ENCODE measurements at regions not wholly inside any gene's neighbourhood (a gene's known extent, or its start where the extent isn't known, plus 50 kb on each side); places are given as distances from the start of the nearest gene placed in this dataset.

GRCh38 chr4:104166749-104167148 lies 327.9 kb downstream of the CXXC4 start:
- TF ChIP-seq Cebpa-rat (IDR thresholded peaks at IDR 0.05) = no peak
- H3K4me3 ChIP-seq = no peak overlapping the region
- no peaks in the 10 kb centered on the region for H4K20me1 ChIP-seq
- H3K4me1 ChIP-seq = no peaks in the 10 kb centered on the region
- H3K9me3 ChIP-seq = no peaks in the 10 kb centered on the region
- H3K27ac ChIP-seq = no peak overlapping the region
- no peak overlapping the region for H3K4me2 ChIP-seq
- no peaks in the 10 kb centered on the region for H3K27me3 ChIP-seq
- no peak overlapping the region for H3K9ac ChIP-seq
- no peaks in the 10 kb centered on the region for H3K36me3 ChIP-seq

GRCh38 chr4:104163820-104164219 lies 330.9 kb downstream of the CXXC4 start:
- TF ChIP-seq Cebpa-rat (IDR thresholded peaks at IDR 0.05) = no peak
- Histone ChIP-seq H3K36me3 (no peaks in the 10 kb centered on the region), H3K4me2 (no peak overlapping the region), H3K27me3 (no peaks in the 10 kb centered on the region), H3K4me1 (no peaks in the 10 kb centered on the region), H4K20me1 (no peaks in the 10 kb centered on the region), H3K4me3 (no peak overlapping the region), H3K9ac (no peak overlapping the region), H3K27ac (no peak overlapping the region), H3K9me3 (no peaks in the 10 kb centered on the region)

GRCh38 chr4:104146048-104146447 lies 348.6 kb downstream of the CXXC4 start:
- no peak overlapping the region for H3K4me3 ChIP-seq
- no peaks in the 10 kb centered on the region for H3K36me3 ChIP-seq
- H3K27ac ChIP-seq = no peak overlapping the region
- H3K4me1 ChIP-seq = no peaks in the 10 kb centered on the region
- no peak overlapping the region for H3K9ac ChIP-seq
- H4K20me1 ChIP-seq = no peaks in the 10 kb centered on the region
- no peak for TF ChIP-seq Cebpa-rat (IDR thresholded peaks at IDR 0.05)
- H3K4me2 ChIP-seq = no peak overlapping the region
- H3K27me3 ChIP-seq = no peaks in the 10 kb centered on the region
- no peaks in the 10 kb centered on the region for H3K9me3 ChIP-seq

GRCh38 chr4:104138116-104138515 lies 356.6 kb downstream of the CXXC4 start:
- H3K27ac ChIP-seq = no peak overlapping the region
- no peaks in the 10 kb centered on the region for H4K20me1 ChIP-seq
- no peak overlapping the region for H3K4me3 ChIP-seq
- TF ChIP-seq Cebpa-rat (IDR thresholded peaks at IDR 0.05) = no peak
- no peak overlapping the region for H3K4me2 ChIP-seq
- no peaks in the 10 kb centered on the region for H3K36me3 ChIP-seq
- no peaks in the 10 kb centered on the region for H3K27me3 ChIP-seq
- no peak overlapping the region for H3K9ac ChIP-seq
- no peaks in the 10 kb centered on the region for H3K9me3 ChIP-seq
- no peaks in the 10 kb centered on the region for H3K4me1 ChIP-seq

- H3K9ac ChIP-seq = no peak overlapping the region
- no peaks in the 10 kb centered on the region for H4K20me1 ChIP-seq
- no peaks in the 10 kb centered on the region for H3K4me1 ChIP-seq
- no peak overlapping the region for H3K4me3 ChIP-seq
- no peak for TF ChIP-seq Cebpa-rat (IDR thresholded peaks at IDR 0.05)
- H3K9me3 ChIP-seq = no peaks in the 10 kb centered on the region
- no peaks in the 10 kb centered on the region for H3K36me3 ChIP-seq
- no peaks in the 10 kb centered on the region for H3K27me3 ChIP-seq
- no peak overlapping the region for H3K4me2 ChIP-seq
- H3K27ac ChIP-seq = no peak overlapping the region
These were observed 365.5 kb downstream of the CXXC4 start for GRCh38 chr4:104129243-104129642.

GRCh38 chr4:104128850-104129213 lies 365.9 kb downstream of the CXXC4 start:
- TF ChIP-seq Cebpa-rat (IDR thresholded peaks at IDR 0.05) = no peak
- no peak overlapping the region for H3K27ac ChIP-seq
- no peaks in the 10 kb centered on the region for H3K4me1 ChIP-seq
- H3K4me2 ChIP-seq = no peak overlapping the region
- H4K20me1 ChIP-seq = no peaks in the 10 kb centered on the region
- H3K4me3 ChIP-seq = no peak overlapping the region
- no peaks in the 10 kb centered on the region for H3K27me3 ChIP-seq
- H3K9me3 ChIP-seq = no peaks in the 10 kb centered on the region
- H3K36me3 ChIP-seq = no peaks in the 10 kb centered on the region
- H3K9ac ChIP-seq = no peak overlapping the region

- TF ChIP-seq Cebpa-rat (IDR thresholded peaks at IDR 0.05) = no peak
- H3K9ac ChIP-seq = no peak overlapping the region
These were observed 366.5 kb downstream of the CXXC4 start for GRCh38 chr4:104128031-104128849.

GRCh38 chr4:104123021-104123420 lies 371.7 kb downstream of the CXXC4 start:
- TF ChIP-seq Cebpa-rat (IDR thresholded peaks at IDR 0.05) = no peak
- Histone ChIP-seq H3K27me3 (no peaks in the 10 kb centered on the region), H3K9me3 (no peaks in the 10 kb centered on the region), H3K9ac (no peak overlapping the region), H3K4me2 (no peak overlapping the region), H4K20me1 (no peaks in the 10 kb centered on the region), H3K4me1 (no peaks in the 10 kb centered on the region), H3K4me3 (no peak overlapping the region), H3K36me3 (no peaks in the 10 kb centered on the region), H3K27ac (no peak overlapping the region)

More at GRCh38 chr4:104128031-104128849, 366.5 kb downstream of the CXXC4 start:
- Histone ChIP-seq H3K36me3 (no peaks in the 10 kb centered on the region), H3K27ac (no peak overlapping the region), H3K4me3 (no peak overlapping the region), H4K20me1 (no peaks in the 10 kb centered on the region), H3K9me3 (no peaks in the 10 kb centered on the region), H3K4me1 (no peaks in the 10 kb centered on the region), H3K27me3 (no peaks in the 10 kb centered on the region), H3K4me2 (no peak overlapping the region)

- no peaks in the 10 kb centered on the region for H3K27me3 ChIP-seq
- H3K4me3 ChIP-seq = no peak overlapping the region
- TF ChIP-seq Cebpa-rat (IDR thresholded peaks at IDR 0.05) = no peak
- no peak overlapping the region for H3K27ac ChIP-seq
- no peak overlapping the region for H3K4me2 ChIP-seq
- H4K20me1 ChIP-seq = no peaks in the 10 kb centered on the region
- no peaks in the 10 kb centered on the region for H3K4me1 ChIP-seq
- H3K9me3 ChIP-seq = 0 out of 2 replicates have a peak, but pooled peaks cover 9% of the 10 kb centered on the region
- H3K36me3 ChIP-seq = no peaks in the 10 kb centered on the region
- H3K9ac ChIP-seq = no peak overlapping the region
These were observed 376.9 kb downstream of the CXXC4 start for GRCh38 chr4:104117776-104118175.

- no peak overlapping the region for H3K4me2 ChIP-seq
- H3K4me1 ChIP-seq = no peaks in the 10 kb centered on the region
- no peak overlapping the region for H3K27ac ChIP-seq
- no peaks in the 10 kb centered on the region for H3K27me3 ChIP-seq
- no peak for TF ChIP-seq Cebpa-rat (IDR thresholded peaks at IDR 0.05)
- H3K4me3 ChIP-seq = no peak overlapping the region
- no peak overlapping the region for H3K9ac ChIP-seq
- 0 out of 2 replicates have a peak, but pooled peaks cover 9% of the 10 kb centered on the region for H3K9me3 ChIP-seq
- no peaks in the 10 kb centered on the region for H4K20me1 ChIP-seq
- no peaks in the 10 kb centered on the region for H3K36me3 ChIP-seq
These were observed 380.8 kb downstream of the CXXC4 start for GRCh38 chr4:104113850-104114249.

Data from BLaER1 (cell line).